Calu3 (cell line): ENCODE measurements at regions not wholly inside any gene's neighbourhood (a gene's known extent, or its start where the extent isn't known, plus 50 kb on each side); places are given as distances from the start of the nearest gene placed in this dataset.

ENCODE experiments used
- BruUV-seq: library from RNA; stranded (reverse); fragments of 400-500 nt; replicated peaks from 2 replicates; lab custom pipeline; 2021; lab: Mats Ljungman, UMichigan
- CTCF ChIA-PET: fragments of 300-600 bp; sonication (Branson Sonifier 250); formaldehyde crosslinking; loops from one replicate; lab custom pipeline; 2022; ENCODE audit warnings: antibody characterized with exemption; lab: Charles Lee
- DNase-seq: peaks from one replicate; pipeline ENCODE4 v3.0.0; 2022
- H3K27ac Mint-ChIP-seq: one replicate; pipeline ENCODE4 v1.8.0; 2022; ENCODE audit warnings: mixed read lengths; ENCODE audit not compliant: unreplicated experiment
- H3K27me3 Mint-ChIP-seq: one replicate; pipeline ENCODE4 v1.8.0; 2022; ENCODE audit warnings: mixed read lengths; ENCODE audit not compliant: unreplicated experiment
- H3K36me3 Mint-ChIP-seq: one replicate; pipeline ENCODE4 v1.8.0; 2022; ENCODE audit warnings: mild to moderate bottlenecking, moderate library complexity, mixed read lengths; ENCODE audit not compliant: insufficient read depth, unreplicated experiment
- H3K4me1 Mint-ChIP-seq: one replicate; pipeline ENCODE4 v1.8.0; 2022; ENCODE audit warnings: mild to moderate bottlenecking, low read depth, mixed read lengths; ENCODE audit not compliant: unreplicated experiment
- H3K4me3 Mint-ChIP-seq: one replicate; pipeline ENCODE4 v1.8.0; 2022; ENCODE audit warnings: mild to moderate bottlenecking, low read depth, moderate library complexity, mixed read lengths; ENCODE audit not compliant: unreplicated experiment
- H3K9me3 Mint-ChIP-seq: one replicate; pipeline ENCODE4 v1.8.0; 2022; ENCODE audit warnings: low read depth, mixed read lengths; ENCODE audit not compliant: unreplicated experiment
- intact Hi-C: fragments of 100-400 bp; cut with micrococcal nuclease; formaldehyde crosslinking; loops from one replicate; pipeline ENCODE4 v1.10.0; 2022; ENCODE audit not compliant: unreplicated experiment
- TF ChIP-seq, protein P1 (sequence below): fragments of 200-600 bp; IDR thresholded peaks from one replicate; pipeline ENCODE4 v1.8.0; 2022; ENCODE audit warnings: antibody characterized with exemption; ENCODE audit not compliant: unreplicated experiment

DNA sequence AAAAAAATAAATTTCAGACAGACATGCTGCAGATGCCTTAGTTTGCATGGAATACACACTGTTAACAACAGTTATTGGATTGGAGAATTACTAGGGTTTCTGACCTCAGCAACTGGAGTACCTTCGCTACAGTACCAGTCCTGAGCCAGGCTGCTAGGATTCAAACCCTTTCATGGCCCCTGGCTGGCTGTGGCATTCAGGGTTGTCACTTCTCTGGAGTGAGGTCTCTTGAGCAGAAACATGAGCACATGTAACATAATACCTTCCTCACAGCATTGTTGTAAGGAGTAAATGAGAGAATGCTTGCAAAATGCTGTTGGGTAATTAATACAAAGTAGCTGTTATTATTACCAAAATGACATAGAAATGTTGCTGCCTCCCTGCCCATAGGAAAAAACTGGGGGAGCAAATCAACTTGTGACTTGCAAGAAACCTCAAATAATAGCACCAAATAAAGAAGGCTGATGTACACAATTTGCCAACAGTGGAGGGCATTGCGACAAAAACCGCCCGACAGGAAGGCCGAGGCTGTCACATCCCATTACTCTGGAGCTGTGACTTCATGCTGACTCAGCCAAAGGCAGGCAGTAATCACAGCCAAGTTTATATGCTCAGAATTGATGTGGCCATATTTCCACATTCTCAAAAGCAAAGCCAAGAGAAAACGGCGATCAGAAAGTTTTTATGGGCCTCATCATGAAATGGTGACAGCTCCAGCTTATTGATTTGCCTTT, 100.4 kb downstream of the RFC3 start:
- H3K27me3 Mint-ChIP-seq: no peaks in the 10 kb centered on the region
- DNase-seq: no peak
- no peaks in the 10 kb centered on the region for H3K4me1 Mint-ChIP-seq
- intact Hi-C loops: no loop called here
- CTCF ChIA-PET: no interaction called here
- no peak overlapping the region for H3K27ac Mint-ChIP-seq
- TF ChIP-seq, protein P1, sequence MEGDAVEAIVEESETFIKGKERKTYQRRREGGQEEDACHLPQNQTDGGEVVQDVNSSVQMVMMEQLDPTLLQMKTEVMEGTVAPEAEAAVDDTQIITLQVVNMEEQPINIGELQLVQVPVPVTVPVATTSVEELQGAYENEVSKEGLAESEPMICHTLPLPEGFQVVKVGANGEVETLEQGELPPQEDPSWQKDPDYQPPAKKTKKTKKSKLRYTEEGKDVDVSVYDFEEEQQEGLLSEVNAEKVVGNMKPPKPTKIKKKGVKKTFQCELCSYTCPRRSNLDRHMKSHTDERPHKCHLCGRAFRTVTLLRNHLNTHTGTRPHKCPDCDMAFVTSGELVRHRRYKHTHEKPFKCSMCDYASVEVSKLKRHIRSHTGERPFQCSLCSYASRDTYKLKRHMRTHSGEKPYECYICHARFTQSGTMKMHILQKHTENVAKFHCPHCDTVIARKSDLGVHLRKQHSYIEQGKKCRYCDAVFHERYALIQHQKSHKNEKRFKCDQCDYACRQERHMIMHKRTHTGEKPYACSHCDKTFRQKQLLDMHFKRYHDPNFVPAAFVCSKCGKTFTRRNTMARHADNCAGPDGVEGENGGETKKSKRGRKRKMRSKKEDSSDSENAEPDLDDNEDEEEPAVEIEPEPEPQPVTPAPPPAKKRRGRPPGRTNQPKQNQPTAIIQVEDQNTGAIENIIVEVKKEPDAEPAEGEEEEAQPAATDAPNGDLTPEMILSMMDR: no peak
- no peak overlapping the region for H3K4me3 Mint-ChIP-seq
- no peaks in the 10 kb centered on the region for H3K9me3 Mint-ChIP-seq
- BruUV-seq: no TSS peak
- no peaks in the 10 kb centered on the region for H3K36me3 Mint-ChIP-seq

DNA sequence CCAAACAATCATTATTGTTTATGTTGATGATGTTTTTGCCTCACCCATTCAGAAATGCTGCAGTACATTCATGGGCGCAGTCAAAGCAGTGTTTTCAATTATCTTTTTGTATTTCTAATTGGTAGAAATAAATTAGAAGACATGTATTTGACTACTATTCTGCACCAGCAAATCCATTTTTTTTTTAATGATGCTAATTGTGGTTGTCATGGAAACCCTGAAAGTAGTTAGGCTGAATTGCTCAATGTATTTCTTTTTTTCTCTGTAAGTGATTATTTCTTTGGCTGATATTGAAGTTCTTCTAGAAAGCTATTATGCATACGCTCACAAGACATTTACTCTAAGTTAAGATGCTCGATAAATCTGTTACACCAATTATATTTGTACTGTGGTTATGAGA, 101.2 kb downstream of the RFC3 start:
- Mint-ChIP-seq H3K27me3 (no peaks in the 10 kb centered on the region), H3K27ac (no peak overlapping the region), H3K4me1 (no peaks in the 10 kb centered on the region), H3K36me3 (no peaks in the 10 kb centered on the region), H3K4me3 (no peak overlapping the region), H3K9me3 (no peaks in the 10 kb centered on the region)
- intact Hi-C loops: no loop called here
- DNase-seq: no peak
- TF ChIP-seq, protein P1: no peak
- CTCF ChIA-PET: no interaction called here
- no TSS peak for BruUV-seq

DNA sequence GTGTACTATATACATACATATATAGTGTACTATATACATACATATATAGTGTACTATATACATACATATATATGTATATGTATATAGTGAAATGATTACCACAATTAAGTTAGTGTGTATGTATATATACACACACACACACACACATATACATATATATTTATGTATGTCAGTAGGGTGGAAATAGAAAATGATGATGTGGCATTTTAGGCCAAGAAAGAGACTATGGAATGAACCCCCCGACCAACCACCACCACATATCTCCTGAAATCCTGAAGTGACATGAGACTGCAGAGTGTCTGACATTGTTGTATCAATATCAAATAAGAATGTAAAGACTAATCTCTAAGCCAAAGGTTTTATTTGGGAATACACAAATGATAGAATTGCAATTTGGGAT, 107.6 kb downstream of the RFC3 start:
- CTCF ChIA-PET: no interaction called here
- BruUV-seq: no TSS peak
- no peaks in the 10 kb centered on the region for H3K27me3 Mint-ChIP-seq

DNA sequence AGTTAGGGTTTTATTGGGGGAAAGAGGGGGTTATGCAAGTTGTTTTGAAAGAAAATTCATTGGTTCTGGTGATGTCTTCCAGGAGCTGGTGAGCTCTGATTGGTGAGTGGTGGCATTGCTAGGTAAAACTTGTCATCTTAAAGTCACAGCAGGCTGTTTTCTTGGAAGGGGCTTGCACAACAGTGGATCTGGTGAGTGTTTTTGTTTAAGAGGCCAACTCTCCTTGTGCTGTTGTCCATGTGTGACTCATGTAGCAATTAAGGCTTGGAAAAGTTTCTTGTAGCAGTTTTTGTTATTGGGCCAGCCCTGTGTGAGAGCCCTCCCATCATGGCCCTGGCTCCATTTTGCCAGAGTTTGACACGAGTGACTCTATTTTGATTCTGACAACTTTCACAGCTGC, 109.4 kb downstream of the RFC3 start:
- TF ChIP-seq, protein P1: no peak
- intact Hi-C loops: no loop called here
- CTCF ChIA-PET: no interaction called here
- Mint-ChIP-seq H3K27ac (no peak overlapping the region), H3K27me3 (no peaks in the 10 kb centered on the region), H3K4me1 (no peaks in the 10 kb centered on the region), H3K36me3 (no peaks in the 10 kb centered on the region), H3K4me3 (no peak overlapping the region), H3K9me3 (no peaks in the 10 kb centered on the region)
- no TSS peak for BruUV-seq
- no peak for DNase-seq

More for the DNA sequence above, 107.6 kb downstream of the RFC3 start:
- no peak for DNase-seq
- Mint-ChIP-seq H3K36me3 (no peaks in the 10 kb centered on the region), H3K4me1 (no peaks in the 10 kb centered on the region), H3K27ac (no peak overlapping the region), H3K4me3 (no peak overlapping the region), H3K9me3 (no peaks in the 10 kb centered on the region)
- TF ChIP-seq, protein P1: no peak
- intact Hi-C loops: no loop called here
